B cell (primary cell): ENCODE measurements at regions not wholly inside any gene's neighbourhood (a gene's known extent, or its start where the extent isn't known, plus 50 kb on each side); places are given as distances from the start of the nearest gene placed in this dataset.
"Not testable (repeated sequence)": the region's sequence is repeated elsewhere in the genome, so short reads cannot be mapped to it uniquely, and the experiment has no call there.

ENCODE experiments used
- ATAC-seq: fragments of 200-7000 bp; cut with Tn5 transposase; one replicate; pipeline ENCODE4 v1.10.0; 2021; ENCODE audit warnings: low read depth, mild to moderate bottlenecking, moderate number of reproducible peaks, moderate library complexity
- CTCF ChIA-PET: fragments of 350-600 bp; sonication (Branson Sonifier 250); formaldehyde crosslinking; loops from one replicate; lab custom pipeline; 2021; ENCODE audit warnings: antibody characterized with exemption, inconsistent platforms; lab: Charles Lee
- POLR2A ChIA-PET: fragments of 350-600 bp; sonication (Branson Sonifier 250); formaldehyde crosslinking; loops from one replicate; lab custom pipeline; 2021; ENCODE audit warnings: antibody characterized with exemption; lab: Charles Lee
- DNase-seq: peaks from one replicate; pipeline ENCODE4 v3.0.0; 2013
- H2AFZ ChIP-seq: 2 replicates; pipeline ENCODE4 v1.6.1; 2012; ENCODE audit warnings: mild to moderate bottlenecking, low read depth, low read length; ENCODE audit not compliant: insufficient read depth, poor library complexity, severe bottlenecking
- H3K27ac ChIP-seq, 2 donors: 1 replicate in 1 of 2; 2 replicates in 1 of 2; pipeline ENCODE4 v1.5.1; 2012 to 2013; ENCODE audit warnings: low read length in 2 of 2, mild to moderate bottlenecking in 2 of 2, moderate library complexity in 1 of 2
- H3K27me3 ChIP-seq, 4 experiments: fragments of 200-600 bp in 1 of 4; sonication (generic) in 1 of 4; replicated peaks in 1 of 4; 1 replicate in 2 of 4; 2 replicates in 2 of 4; pipeline versions ENCODE4 v1.6.1 to v1.7.0; 2013 to 2016; ENCODE audit warnings: low read length in 3 of 4, mild to moderate bottlenecking in 2 of 4, mixed read lengths in 1 of 4, moderate library complexity in 1 of 4; ENCODE audit not compliant: insufficient read depth in 4 of 4, control insufficient read depth in 3 of 4; ENCODE audit errors: control extremely low read depth in 1 of 4
- H3K36me3 ChIP-seq, 2 experiments: replicated peaks in 1 of 2; 1 replicate in 1 of 2; 2 replicates in 1 of 2; pipeline versions ENCODE4 v1.6.1 to v1.7.1; 2013; ENCODE audit warnings: low read length in 1 of 2; ENCODE audit not compliant: insufficient read depth in 2 of 2, control insufficient read depth in 1 of 2; ENCODE audit errors: control extremely low read depth in 1 of 2, extremely low read depth in 1 of 2
- H3K4me1 ChIP-seq, 2 donors: fragments of 200-600 bp in 1 of 2; sonication (generic) in 1 of 2; 1 replicate in 1 of 2; 2 replicates in 1 of 2; pipeline versions ENCODE4 v1.5.1 to v1.6.1; 2013 to 2017; ENCODE audit warnings: low read length in 2 of 2; ENCODE audit not compliant: control insufficient read depth in 2 of 2, insufficient read depth in 2 of 2
- H3K4me2 ChIP-seq: replicated peaks from 2 replicates; pipeline ENCODE3; 2012; ENCODE audit warnings: mild to moderate bottlenecking, low read depth, low read length; ENCODE audit not compliant: poor library complexity, severe bottlenecking
- H3K4me3 ChIP-seq, 5 experiments: fragments of 200-600 bp in 1 of 5; sonication (generic) in 1 of 5; 1 replicate in 3 of 5; 2 replicates in 2 of 5; pipeline versions ENCODE4 v1.5.1 to v1.7.0; 2011 to 2016; ENCODE audit warnings: low read length in 4 of 5, mild to moderate bottlenecking in 4 of 5, low read depth in 2 of 5, control low read depth in 1 of 5, moderate library complexity in 1 of 5; ENCODE audit not compliant: insufficient read depth in 1 of 5; ENCODE audit errors: control extremely low read depth in 1 of 5, extremely low read depth in 1 of 5
- H3K79me2 ChIP-seq: fragments of 200-600 bp; sonication (generic); one replicate; pipeline ENCODE4 v1.6.0; 2016; ENCODE audit warnings: low read length; ENCODE audit not compliant: control insufficient read depth, insufficient read depth
- H3K9ac ChIP-seq: fragments of 200-600 bp; sonication (generic); 2 replicates; pipeline ENCODE4 v1.6.1; 2017; ENCODE audit warnings: mild to moderate bottlenecking, low read length, moderate library complexity
- H3K9me3 ChIP-seq, 3 donors: one replicate each; pipeline versions ENCODE4 v1.6.1 to v1.7.1; 2013; ENCODE audit warnings: low read length in 2 of 3; ENCODE audit not compliant: control insufficient read depth in 2 of 3, insufficient read depth in 1 of 3; ENCODE audit errors: control extremely low read depth in 1 of 3
- H4K20me1 ChIP-seq: 2 replicates; pipeline ENCODE4 v1.6.0; 2012; ENCODE audit warnings: mild to moderate bottlenecking, low read length; ENCODE audit not compliant: insufficient read depth, control insufficient read depth, poor library complexity, severe bottlenecking
- H3K27ac Mint-ChIP-seq: one replicate; pipeline ENCODE4 v1.8.0; 2021; ENCODE audit warnings: mixed read lengths
- H3K27me3 Mint-ChIP-seq: one replicate; pipeline ENCODE4 v1.8.0; 2021; ENCODE audit warnings: mixed read lengths
- H3K4me1 Mint-ChIP-seq: one replicate; pipeline ENCODE4 v1.8.0; 2021; ENCODE audit warnings: mixed read lengths
- H3K4me3 Mint-ChIP-seq: one replicate; pipeline ENCODE4 v1.8.0; 2021; ENCODE audit warnings: mixed read lengths
- H3K9me3 Mint-ChIP-seq: one replicate; pipeline ENCODE4 v1.8.0; 2022; ENCODE audit warnings: mixed read lengths; ENCODE audit not compliant: insufficient read depth
- WGBS: methylation state at CpG from one replicate; pipeline ENCODE4 v1.1.5; 2013; ENCODE audit warnings: missing lambda C conversion rate; ENCODE audit not compliant: insufficient coverage; 5-methylcytosine and 5-hydroxymethylcytosine counted together
- intact Hi-C: fragments of 100-400 bp; cut with micrococcal nuclease; formaldehyde crosslinking; loops from one replicate; pipeline ENCODE4 v1.10.0; 2022

GRCh38 chr21:7743940-7744339, 2777.4 kb upstream of the TPTE start:
- H3K36me3 ChIP-seq, H3K9ac ChIP-seq, POLR2A ChIA-PET, H3K27me3 ChIP-seq, intact Hi-C loops, H3K9me3 Mint-ChIP-seq, H3K4me3 Mint-ChIP-seq, ATAC-seq, DNase-seq, H3K27me3 Mint-ChIP-seq, H3K27ac Mint-ChIP-seq, H3K4me3 ChIP-seq, H3K4me1 Mint-ChIP-seq, H3K4me1 ChIP-seq, H2AFZ ChIP-seq, H3K27ac ChIP-seq, H3K9me3 ChIP-seq, CTCF ChIA-PET, H3K79me2 ChIP-seq, H4K20me1 ChIP-seq, H3K4me2 ChIP-seq: not testable (repeated sequence)
- no CpG with 5 or more reads among the region's 8 CpGs for WGBS

- DNase-seq, H3K4me2 ChIP-seq, H3K27me3 Mint-ChIP-seq, H3K36me3 ChIP-seq, H3K4me1 ChIP-seq, H3K9ac ChIP-seq, H3K4me3 ChIP-seq, H3K27ac Mint-ChIP-seq, H2AFZ ChIP-seq, H3K4me3 Mint-ChIP-seq, H3K9me3 ChIP-seq, H3K4me1 Mint-ChIP-seq, intact Hi-C loops, H3K27ac ChIP-seq, H3K27me3 ChIP-seq, CTCF ChIA-PET, H3K79me2 ChIP-seq, H4K20me1 ChIP-seq, H3K9me3 Mint-ChIP-seq, POLR2A ChIA-PET: not testable (repeated sequence)
- WGBS: no CpG with 5 or more reads among the region's 49 CpGs
- peak; percentile 97 for ATAC-seq
Observed at GRCh38 chr21:7744406-7745099, 2776.8 kb upstream of the TPTE start.

GRCh38 chr21:7745100-7745450, 2776.3 kb upstream of the TPTE start:
- H3K4me1 Mint-ChIP-seq, H3K4me1 ChIP-seq, POLR2A ChIA-PET, H3K9me3 ChIP-seq, H2AFZ ChIP-seq, H3K4me2 ChIP-seq, H3K4me3 Mint-ChIP-seq, H3K79me2 ChIP-seq, CTCF ChIA-PET, H3K27me3 ChIP-seq, DNase-seq, H3K36me3 ChIP-seq, H3K4me3 ChIP-seq, H3K27me3 Mint-ChIP-seq, H3K9me3 Mint-ChIP-seq, intact Hi-C loops, H3K27ac ChIP-seq, H3K9ac ChIP-seq, H4K20me1 ChIP-seq, H3K27ac Mint-ChIP-seq: not testable (repeated sequence)
- peak; percentile 77 for ATAC-seq
- no CpG with 5 or more reads among the region's 33 CpGs for WGBS

GRCh38 chr21:7747964-7748363, 2773.4 kb upstream of the TPTE start:
- H3K4me1 Mint-ChIP-seq, ATAC-seq, H3K27me3 Mint-ChIP-seq, intact Hi-C loops, H3K4me3 ChIP-seq, H3K27ac Mint-ChIP-seq, H2AFZ ChIP-seq, H3K36me3 ChIP-seq, H4K20me1 ChIP-seq, CTCF ChIA-PET, H3K4me3 Mint-ChIP-seq, H3K9me3 ChIP-seq, H3K27me3 ChIP-seq, H3K79me2 ChIP-seq, H3K27ac ChIP-seq, H3K4me1 ChIP-seq, H3K9me3 Mint-ChIP-seq, H3K9ac ChIP-seq, DNase-seq, H3K4me2 ChIP-seq, POLR2A ChIA-PET: not testable (repeated sequence)
- WGBS: no CpG with 5 or more reads among the region's 2 CpGs
